Activated B cell treated with CpG ODN at 0.5 μM for 24 hours (primary cell): ENCODE measurements at regions not wholly inside any gene's neighbourhood (a gene's known extent, or its start where the extent isn't known, plus 50 kb on each side); places are given as distances from the start of the nearest gene placed in this dataset.

Experiments used
- ATAC-seq: fragments of 200-7000 bp; cut with Tn5 transposase; one replicate; pipeline ENCODE4 v1.10.0; 2021; ENCODE audit warnings: low read depth, mild to moderate bottlenecking, moderate library complexity
- CTCF ChIA-PET: fragments of 350-600 bp; sonication (Branson Sonifier 250); formaldehyde crosslinking; loops from one replicate; lab custom pipeline; 2021; ENCODE audit warnings: antibody characterized with exemption; lab: Charles Lee
- POLR2A ChIA-PET: fragments of 350-600 bp; sonication (Branson Sonifier 250); formaldehyde crosslinking; loops from one replicate; lab custom pipeline; 2021; ENCODE audit warnings: antibody characterized with exemption; lab: Charles Lee
- DNase-seq: peaks from one replicate; pipeline ENCODE4 v3.0.0; 2022
- H3K27ac Mint-ChIP-seq: one replicate; pipeline ENCODE4 v1.8.0; 2020; ENCODE audit warnings: mixed read lengths
- H3K27me3 Mint-ChIP-seq: one replicate; pipeline ENCODE4 v1.8.0; 2021; ENCODE audit warnings: mixed read lengths
- H3K36me3 Mint-ChIP-seq: one replicate; pipeline ENCODE4 v1.8.0; 2021; ENCODE audit warnings: low read depth, mixed read lengths
- H3K4me1 Mint-ChIP-seq: one replicate; pipeline ENCODE4 v1.8.0; 2021; ENCODE audit warnings: mixed read lengths
- H3K4me3 Mint-ChIP-seq: one replicate; pipeline ENCODE4 v1.8.0; 2020; ENCODE audit warnings: mild to moderate bottlenecking, mixed read lengths
- H3K9me3 Mint-ChIP-seq: one replicate; pipeline ENCODE4 v1.8.0; 2020; ENCODE audit warnings: mixed read lengths
- intact Hi-C: fragments of 100-400 bp; cut with micrococcal nuclease; formaldehyde crosslinking; loops from one replicate; pipeline ENCODE4 v1.15.1; 2024
- TF ChIP-seq, protein P1 (sequence below): fragments of 200-600 bp; IDR thresholded peaks from one replicate; pipeline ENCODE4 v1.8.0; 2022; ENCODE audit warnings: antibody characterized with exemption, mild to moderate bottlenecking

DNA sequence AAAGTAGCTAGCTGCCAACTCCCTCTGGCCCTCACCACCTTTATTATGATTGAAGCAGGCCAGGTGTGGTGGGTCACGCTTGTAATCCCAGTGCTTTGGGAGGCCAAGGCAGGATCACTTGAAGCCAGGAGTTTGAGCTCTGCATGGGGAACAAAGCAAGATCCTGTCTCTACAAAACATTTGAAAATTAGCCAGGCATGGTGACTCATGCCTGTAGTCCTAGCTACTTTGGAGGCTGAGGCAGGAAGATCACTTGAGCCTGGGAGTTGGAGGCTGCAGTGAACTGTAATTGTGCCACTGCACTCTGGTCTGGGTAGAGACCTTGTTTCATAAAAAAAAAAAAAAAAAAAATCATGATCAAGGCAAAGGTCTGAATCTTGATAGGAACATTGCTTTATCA, 467.0 kb upstream of the DIPK2B start:
- TF ChIP-seq, protein P1, sequence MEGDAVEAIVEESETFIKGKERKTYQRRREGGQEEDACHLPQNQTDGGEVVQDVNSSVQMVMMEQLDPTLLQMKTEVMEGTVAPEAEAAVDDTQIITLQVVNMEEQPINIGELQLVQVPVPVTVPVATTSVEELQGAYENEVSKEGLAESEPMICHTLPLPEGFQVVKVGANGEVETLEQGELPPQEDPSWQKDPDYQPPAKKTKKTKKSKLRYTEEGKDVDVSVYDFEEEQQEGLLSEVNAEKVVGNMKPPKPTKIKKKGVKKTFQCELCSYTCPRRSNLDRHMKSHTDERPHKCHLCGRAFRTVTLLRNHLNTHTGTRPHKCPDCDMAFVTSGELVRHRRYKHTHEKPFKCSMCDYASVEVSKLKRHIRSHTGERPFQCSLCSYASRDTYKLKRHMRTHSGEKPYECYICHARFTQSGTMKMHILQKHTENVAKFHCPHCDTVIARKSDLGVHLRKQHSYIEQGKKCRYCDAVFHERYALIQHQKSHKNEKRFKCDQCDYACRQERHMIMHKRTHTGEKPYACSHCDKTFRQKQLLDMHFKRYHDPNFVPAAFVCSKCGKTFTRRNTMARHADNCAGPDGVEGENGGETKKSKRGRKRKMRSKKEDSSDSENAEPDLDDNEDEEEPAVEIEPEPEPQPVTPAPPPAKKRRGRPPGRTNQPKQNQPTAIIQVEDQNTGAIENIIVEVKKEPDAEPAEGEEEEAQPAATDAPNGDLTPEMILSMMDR: no peak
- intact Hi-C loops: no loop called here
- Mint-ChIP-seq H3K36me3 (no peaks in the 10 kb centered on the region), H3K9me3 (no peaks in the 10 kb centered on the region), H3K4me1 (no peaks in the 10 kb centered on the region), H3K4me3 (no peak overlapping the region), H3K27ac (no peak overlapping the region), H3K27me3 (no peaks in the 10 kb centered on the region)
- ChIA-PET CTCF (no interaction called here), POLR2A (no interaction called here)
- DNase-seq (no peak), ATAC-seq (no peak)

DNA sequence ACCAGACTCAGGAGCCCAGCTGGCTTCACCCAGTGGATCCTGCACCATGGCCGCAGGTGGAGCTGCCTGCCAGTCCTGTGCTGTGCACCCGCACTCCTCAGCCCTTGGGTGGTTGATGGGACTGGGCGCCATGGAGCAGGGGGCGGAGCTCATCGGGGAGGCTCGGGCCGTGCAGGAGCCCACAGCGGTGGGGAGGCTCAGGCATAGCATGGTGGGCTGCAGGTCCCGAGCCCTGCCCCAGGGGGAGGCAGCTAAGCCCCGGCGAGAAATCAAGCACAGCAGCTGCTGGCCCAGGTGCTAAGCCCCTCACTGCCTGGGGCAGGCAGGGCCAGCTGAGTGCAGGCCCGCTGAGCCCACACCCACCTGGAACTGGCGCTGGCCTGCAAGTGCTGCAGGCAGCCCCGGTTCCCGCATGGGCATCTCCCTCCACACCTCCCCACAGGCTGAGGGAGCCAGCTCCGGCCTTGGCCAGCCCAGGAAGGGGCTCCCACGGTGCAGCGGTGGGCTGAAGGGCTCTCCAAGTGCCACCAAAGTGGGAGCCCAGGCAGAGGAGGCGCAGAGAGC, 464.1 kb upstream of the DIPK2B start:
- TF ChIP-seq, protein P1: no peak
- intact Hi-C loops: no loop called here
- Mint-ChIP-seq H3K4me3 (no peak overlapping the region), H3K36me3 (no peaks in the 10 kb centered on the region), H3K27me3 (no peaks in the 10 kb centered on the region), H3K4me1 (no peaks in the 10 kb centered on the region), H3K9me3 (no peaks in the 10 kb centered on the region), H3K27ac (no peak overlapping the region)
- no peak for DNase-seq
- ChIA-PET POLR2A (no interaction called here), CTCF (no interaction called here)
- no peak for ATAC-seq

DNA sequence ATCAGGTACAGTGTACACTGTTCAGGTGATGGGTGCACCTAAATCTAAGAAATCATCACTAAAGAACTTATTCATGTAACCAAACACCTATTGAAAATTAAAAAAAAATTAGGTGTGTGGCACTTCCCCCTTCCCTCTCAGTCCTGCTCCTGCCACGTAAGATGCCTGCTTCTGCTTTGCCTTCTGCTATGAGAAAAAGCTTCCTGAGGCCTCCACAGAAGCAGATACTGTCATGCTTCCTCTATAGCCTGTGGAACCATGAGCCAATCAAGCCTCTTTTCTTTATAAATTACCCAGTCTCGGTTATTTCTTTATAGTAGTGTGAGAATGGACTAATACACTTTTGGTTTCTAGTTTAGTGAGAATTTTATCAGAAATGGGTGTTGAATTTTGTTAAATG, 459.8 kb upstream of the DIPK2B start:
- ATAC-seq (no peak), DNase-seq (no peak)
- intact Hi-C loops: no loop called here
- Mint-ChIP-seq H3K4me1 (no peaks in the 10 kb centered on the region), H3K27me3 (no peaks in the 10 kb centered on the region), H3K27ac (no peak overlapping the region), H3K4me3 (no peak overlapping the region), H3K36me3 (no peaks in the 10 kb centered on the region), H3K9me3 (peaks cover 2% of the 10 kb centered on the region)
- CTCF ChIA-PET: no interaction called here
- POLR2A ChIA-PET: no interaction called here
- TF ChIP-seq, protein P1: no peak

DNA sequence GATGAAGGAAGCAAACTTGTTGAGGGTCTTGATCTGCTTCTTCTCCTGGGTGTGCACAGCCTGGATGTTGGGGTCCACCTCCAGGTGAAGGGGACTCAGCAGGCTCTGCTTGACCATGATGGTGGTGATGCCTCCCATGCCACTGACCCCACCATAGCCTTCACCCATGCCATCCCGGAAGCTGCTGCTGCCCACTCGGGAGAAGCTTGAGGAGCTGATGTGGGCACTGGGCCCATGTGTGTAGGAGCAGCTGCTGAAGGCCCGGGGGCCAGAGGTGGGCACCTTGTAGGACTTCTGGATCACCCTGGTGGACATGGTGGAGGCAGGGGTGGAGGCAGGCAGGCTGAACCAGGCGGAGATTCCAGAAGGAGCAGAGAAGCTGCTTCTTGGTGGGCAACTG, 432.7 kb upstream of the DIPK2B start:
- H3K4me3 Mint-ChIP-seq: no peak overlapping the region
- ChIA-PET POLR2A (no interaction called here), CTCF (no interaction called here)
- intact Hi-C loops: no loop called here
- no peak overlapping the region for H3K27ac Mint-ChIP-seq
- no peaks in the 10 kb centered on the region for H3K4me1 Mint-ChIP-seq
- DNase-seq: no peak
- TF ChIP-seq, protein P1: no peak
- ATAC-seq: no peak
- H3K9me3 Mint-ChIP-seq: no peaks in the 10 kb centered on the region
- H3K27me3 Mint-ChIP-seq: no peaks in the 10 kb centered on the region
- H3K36me3 Mint-ChIP-seq: no peaks in the 10 kb centered on the region

DNA sequence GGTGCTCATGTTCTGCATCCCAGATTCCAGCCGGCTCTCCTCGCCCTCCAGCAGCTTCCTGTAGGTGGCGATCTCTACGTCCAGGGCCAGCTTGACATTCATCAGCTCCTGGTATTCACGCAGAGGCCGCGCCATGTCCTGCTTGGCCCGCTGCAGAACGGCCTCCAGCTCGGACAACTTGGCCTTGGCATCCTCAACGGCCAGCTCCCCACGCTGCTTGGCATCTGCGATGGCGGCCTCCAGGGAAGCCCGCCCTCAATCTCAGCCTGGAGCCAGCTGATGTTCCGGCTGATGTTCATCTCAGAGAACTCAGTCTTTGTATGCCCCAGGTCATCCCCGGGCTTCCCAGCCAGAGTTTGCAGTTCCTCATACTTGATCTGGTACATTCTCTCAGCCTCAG, 431.8 kb upstream of the DIPK2B start:
- TF ChIP-seq, protein P1: no peak
- no peak overlapping the region for H3K27ac Mint-ChIP-seq
- no peaks in the 10 kb centered on the region for H3K36me3 Mint-ChIP-seq
- DNase-seq (no peak), ATAC-seq (no peak)
- no peaks in the 10 kb centered on the region for H3K4me1 Mint-ChIP-seq
- ChIA-PET CTCF (no interaction called here), POLR2A (no interaction called here)
- no peaks in the 10 kb centered on the region for H3K27me3 Mint-ChIP-seq
- H3K9me3 Mint-ChIP-seq: no peaks in the 10 kb centered on the region
- intact Hi-C loops: no loop called here
- no peak overlapping the region for H3K4me3 Mint-ChIP-seq
